SK-N-SH (cell line): ENCODE measurements at regions not wholly inside any gene's neighbourhood (a gene's known extent, or its start where the extent isn't known, plus 50 kb on each side); places are given as distances from the start of the nearest gene placed in this dataset.

Experiments used
- CTCF ChIA-PET: fragments of 300-600, 350-600 bp; formaldehyde crosslinking; extraction: SDS; loops from one replicate; lab custom pipeline; 2021; lab: Yijun Ruan, JAX
- POLR2A ChIA-PET: fragments of 350-600 bp; sonication (Branson Sonifier 250); formaldehyde crosslinking; extraction: SDS; loops from one replicate; lab custom pipeline; 2020; ENCODE audit warnings: antibody characterized with exemption, inconsistent platforms; lab: Yijun Ruan, JAX
- DNase-seq: peaks from one replicate; pipeline ENCODE4 v3.0.0; 2012
- H2AFZ ChIP-seq: fragments of 200-600 bp; sonication (generic); 2 replicates; pipeline ENCODE4 v1.8.1; 2016; ENCODE audit warnings: antibody characterized with exemption, mild to moderate bottlenecking, low read depth
- H3F3A ChIP-seq: fragments of 200-600 bp; sonication (generic); replicated peaks from 2 replicates; pipeline ENCODE3; 2016; ENCODE audit warnings: antibody characterized with exemption, mild to moderate bottlenecking; ENCODE audit not compliant: insufficient read depth
- H3K27ac ChIP-seq, 2 experiments: fragments of 200-500 bp in 1 of 2; fragments of 200-600 bp in 1 of 2; sonication (Bioruptor generic) in 1 of 2; sonication (generic), shearing (Covaris generic) in 1 of 2; 2 replicates each; pipeline versions ENCODE4 v1.5.1 to v1.6.1; 2014 to 2016; ENCODE audit warnings: low read depth in 2 of 2, inconsistent platforms in 1 of 2, low read length in 1 of 2, mild to moderate bottlenecking in 1 of 2, mixed read lengths in 1 of 2
- H3K27me3 ChIP-seq: fragments of 200-600 bp; sonication (generic), shearing (Covaris generic); 2 replicates; pipeline ENCODE4 v1.6.1; 2016; ENCODE audit warnings: mixed run types; ENCODE audit not compliant: insufficient read depth
- H3K36me3 ChIP-seq, 2 experiments: fragments of 200-500 bp in 1 of 2; fragments of 200-600 bp in 1 of 2; sonication (Bioruptor generic) in 1 of 2; sonication (generic) in 1 of 2; replicated peaks in 1 of 2; 2 replicates each; pipeline versions ENCODE3 to v1.5.1; 2014 to 2016; ENCODE audit warnings: low read length in 1 of 2, mild to moderate bottlenecking in 1 of 2; ENCODE audit not compliant: insufficient read depth in 2 of 2, control insufficient read depth in 1 of 2
- H3K4me1 ChIP-seq, 2 experiments: fragments of 200-500 bp in 1 of 2; fragments of 200-600 bp in 1 of 2; sonication (Bioruptor generic) in 1 of 2; sonication (generic), shearing (Covaris generic) in 1 of 2; 2 replicates each; pipeline versions ENCODE4 v1.5.1 to v1.6.1; 2014 to 2016; ENCODE audit warnings: low read depth in 1 of 2, low read length in 1 of 2, mixed run types in 1 of 2; ENCODE audit not compliant: insufficient read depth in 2 of 2, control insufficient read depth in 1 of 2
- H3K4me2 ChIP-seq: fragments of 200-600 bp; sonication (generic), shearing (Covaris generic); 2 replicates; pipeline ENCODE4 v1.6.1; 2017; ENCODE audit warnings: mixed run types
- H3K4me3 ChIP-seq, 2 experiments: fragments of 200-500 bp in 1 of 2; fragments of 200-600 bp in 1 of 2; sonication (Bioruptor generic) in 1 of 2; sonication (generic), shearing (Covaris generic) in 1 of 2; 2 replicates each; pipeline versions ENCODE4 v1.5.1 to v1.8.1; 2014 to 2016; ENCODE audit warnings: low read depth in 2 of 2, inconsistent platforms in 1 of 2, low read length in 1 of 2, mild to moderate bottlenecking in 1 of 2, mixed read lengths in 1 of 2, moderate library complexity in 1 of 2
- H3K79me2 ChIP-seq: fragments of 200-600 bp; sonication (generic); 2 replicates; pipeline ENCODE4 v1.8.1; 2017; ENCODE audit warnings: mild to moderate bottlenecking; ENCODE audit not compliant: insufficient read depth
- H3K9ac ChIP-seq: fragments of 200-600 bp; sonication (generic); 2 replicates; pipeline ENCODE4 v1.6.1; 2017; ENCODE audit warnings: mixed run types
- H3K9me2 ChIP-seq: fragments of 200-600 bp; sonication (generic); 2 replicates; pipeline ENCODE4 v1.6.1; 2017; ENCODE audit warnings: mixed run types
- H3K9me3 ChIP-seq: fragments of 200-600 bp; sonication (generic); 2 replicates; pipeline ENCODE4 v1.6.1; 2017; ENCODE audit warnings: mixed run types, mild to moderate bottlenecking, moderate library complexity
- H4K20me1 ChIP-seq: fragments of 200-600 bp; sonication (generic); 2 replicates; pipeline ENCODE4 v1.6.1; 2017; ENCODE audit warnings: mild to moderate bottlenecking, mixed run types; ENCODE audit not compliant: insufficient read depth
- ELF1 ChIP-seq: IDR thresholded peaks from 2 replicates; pipeline ENCODE4 v1.4.0; 2012
- EZH2phosphoT487 ChIP-seq: fragments of 200-600 bp; sonication (generic); IDR thresholded peaks from 2 replicates; pipeline ENCODE4 v1.6.1; 2017; ENCODE audit warnings: low read depth, mixed run types, mild to moderate bottlenecking, antibody characterized with exemption, moderate library complexity, borderline replicate concordance
- FOXJ3 ChIP-seq: sonication (generic); formaldehyde crosslinking; IDR thresholded peaks from 2 replicates; pipeline ENCODE4 v1.5.1; 2020; ENCODE audit warnings: mild to moderate bottlenecking, missing genetic modification reagents
- GABPA ChIP-seq: IDR thresholded peaks from 2 replicates; pipeline ENCODE4 v1.4.0; 2012; ENCODE audit warnings: low read depth, mild to moderate bottlenecking
- IRF3 ChIP-seq: fragments of 150-350 bp; IDR thresholded peaks from 2 replicates; pipeline ENCODE4 v1.6.1; 2016; ENCODE audit warnings: mild to moderate bottlenecking, low read depth, low read length
- JUND ChIP-seq: IDR thresholded peaks from 2 replicates; pipeline ENCODE4 v1.4.0; 2012
- MEF2A ChIP-seq: IDR thresholded peaks from 2 replicates; pipeline ENCODE4 v1.4.0; 2012; ENCODE audit warnings: low read depth, borderline replicate concordance
- MXI1 ChIP-seq: IDR thresholded peaks from 2 replicates; pipeline ENCODE4 v1.6.1; 2012; ENCODE audit warnings: mild to moderate bottlenecking, low read depth, low read length, improper control_type of control experiment
- RAD21 ChIP-seq: IDR thresholded peaks from 2 replicates; pipeline ENCODE4 v1.6.1; 2012; ENCODE audit warnings: mild to moderate bottlenecking, low read length
- RCOR1 ChIP-seq: fragments of 150-350 bp; IDR thresholded peaks from 2 replicates; pipeline ENCODE4 v1.6.1; 2017; ENCODE audit warnings: antibody characterized with exemption, low read length
- RXRA ChIP-seq: IDR thresholded peaks from 2 replicates; pipeline ENCODE4 v1.4.0; 2012; ENCODE audit warnings: low read depth, mild to moderate bottlenecking, borderline replicate concordance
- SIN3A ChIP-seq: IDR thresholded peaks from 2 replicates; pipeline ENCODE4 v1.6.1; 2012; ENCODE audit warnings: low read depth, mild to moderate bottlenecking, low read length, moderate library complexity, borderline replicate concordance
- SMC3 ChIP-seq: IDR thresholded peaks from 2 replicates; pipeline ENCODE4 v1.6.1; 2012; ENCODE audit warnings: low read depth, low read length, improper control_type of control experiment
- TCF12 ChIP-seq: IDR thresholded peaks from 2 replicates; pipeline ENCODE4 v1.4.0; 2012
- TEAD4 ChIP-seq: IDR thresholded peaks from 2 replicates; pipeline ENCODE4 v1.4.0; 2012; ENCODE audit warnings: mild to moderate bottlenecking, borderline replicate concordance; ENCODE audit not compliant: insufficient read depth
- WGBS: methylation state at CpG from one replicate; pipeline ENCODE4 v1.1.6; 2017; ENCODE audit warnings: low lambda C conversion rate; 5-methylcytosine and 5-hydroxymethylcytosine counted together
- TF ChIP-seq, protein P1 (sequence below): IDR thresholded peaks from 2 replicates; pipeline ENCODE4 v1.6.1; 2012; ENCODE audit warnings: mild to moderate bottlenecking, low read depth, low read length, moderate library complexity
- TF ChIP-seq, protein P2 (sequence below): fragments of 200-600 bp; sonication (generic); IDR thresholded peaks from 2 replicates; pipeline ENCODE4 v1.6.1; 2017; ENCODE audit warnings: antibody characterized with exemption, mild to moderate bottlenecking, moderate library complexity
- TF ChIP-seq, protein P3 (sequence below): IDR thresholded peaks from 2 replicates; pipeline ENCODE4; 2012

DNA sequence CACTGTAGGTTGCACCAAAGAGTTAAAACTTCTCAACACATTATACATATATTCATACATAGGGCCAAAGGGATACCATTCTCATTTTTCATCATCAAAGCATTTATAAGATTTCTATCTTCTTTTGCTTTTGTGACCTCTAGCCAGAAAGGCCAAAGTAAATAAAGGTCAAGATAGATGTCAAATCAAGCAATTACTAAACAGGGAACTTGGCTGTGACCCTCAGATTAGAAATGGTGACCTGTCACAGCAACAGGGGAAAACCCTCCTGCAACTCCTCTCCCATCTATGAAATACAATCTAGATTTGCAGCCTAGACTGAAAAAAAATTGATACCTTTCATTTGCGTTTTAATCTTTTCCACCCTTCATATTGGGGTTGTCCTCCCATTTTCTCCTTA lies 225.6 kb upstream of the FAM241A start:
- Histone ChIP-seq H4K20me1 (no peaks in the 10 kb centered on the region), H3K9me2 (no peaks in the 10 kb centered on the region), H3K36me3 (no peaks in the 10 kb centered on the region), H3K4me1 (no peaks in the 10 kb centered on the region), H3F3A (peaks cover 8% of the 10 kb centered on the region), H2AFZ (no peak overlapping the region), H3K79me2 (no peaks in the 10 kb centered on the region), H3K9me3 (no peaks in the 10 kb centered on the region), H3K27ac (no peak overlapping the region), H3K27me3 (no peaks in the 10 kb centered on the region), H3K4me2 (no peak overlapping the region), H3K9ac (no peak overlapping the region), H3K4me3 (no peak overlapping the region)
- ChIA-PET POLR2A (no interaction called here), CTCF (no interaction called here)
- no peak for DNase-seq
- TF ChIP-seq EZH2phosphoT487 (no peak), IRF3 (no peak), GABPA (no peak), SMC3 (no peak)
- 9% methylated on average over 1 of the region's 1 CpG for WGBS

DNA sequence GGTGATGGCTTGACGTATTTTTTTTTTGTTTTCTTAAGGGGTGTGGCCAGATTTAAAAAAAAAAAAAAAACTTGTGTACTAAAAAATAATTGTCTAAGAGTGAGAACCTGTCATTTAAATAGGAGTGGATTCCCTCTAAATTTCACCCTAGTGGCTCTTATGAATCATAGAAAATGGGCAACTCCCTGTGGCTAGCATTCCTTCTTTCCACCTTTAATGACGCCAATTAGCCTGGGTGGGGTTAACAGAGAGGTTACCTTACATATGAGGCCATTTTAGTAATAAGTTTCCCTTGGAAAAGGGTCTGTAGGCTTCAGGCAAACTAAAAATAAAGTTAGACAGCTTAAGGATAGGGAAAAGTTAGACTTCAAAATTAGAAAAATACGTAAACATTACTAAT lies 223.5 kb upstream of the FAM241A start:
- Histone ChIP-seq H3K79me2 (no peaks in the 10 kb centered on the region), H3K4me2 (no peak overlapping the region), H3K36me3 (no peaks in the 10 kb centered on the region), H3K27me3 (no peaks in the 10 kb centered on the region), H3K9ac (no peak overlapping the region), H3K27ac (no peak overlapping the region), H3K9me3 (no peaks in the 10 kb centered on the region), H3F3A (peaks cover 9% of the 10 kb centered on the region), H4K20me1 (no peaks in the 10 kb centered on the region), H3K4me1 (no peaks in the 10 kb centered on the region), H2AFZ (no peak overlapping the region), H3K4me3 (no peak overlapping the region), H3K9me2 (no peaks in the 10 kb centered on the region)
- CTCF ChIA-PET, result no interaction called here
- 8% methylated on average over 3 of the region's 3 CpGs for WGBS
- TF ChIP-seq EZH2phosphoT487 (no peak), IRF3 (no peak), RAD21 (no peak), RCOR1 (no peak), MXI1 (no peak), SMC3 (no peak), FOXJ3 (CRISPR knock-in tag) (no peak), SIN3A (no peak), RXRA (no peak), JUND (no peak), MEF2A (no peak), TEAD4 (no peak), TCF12 (no peak), ELF1 (no peak)
- TF ChIP-seq, protein P1, sequence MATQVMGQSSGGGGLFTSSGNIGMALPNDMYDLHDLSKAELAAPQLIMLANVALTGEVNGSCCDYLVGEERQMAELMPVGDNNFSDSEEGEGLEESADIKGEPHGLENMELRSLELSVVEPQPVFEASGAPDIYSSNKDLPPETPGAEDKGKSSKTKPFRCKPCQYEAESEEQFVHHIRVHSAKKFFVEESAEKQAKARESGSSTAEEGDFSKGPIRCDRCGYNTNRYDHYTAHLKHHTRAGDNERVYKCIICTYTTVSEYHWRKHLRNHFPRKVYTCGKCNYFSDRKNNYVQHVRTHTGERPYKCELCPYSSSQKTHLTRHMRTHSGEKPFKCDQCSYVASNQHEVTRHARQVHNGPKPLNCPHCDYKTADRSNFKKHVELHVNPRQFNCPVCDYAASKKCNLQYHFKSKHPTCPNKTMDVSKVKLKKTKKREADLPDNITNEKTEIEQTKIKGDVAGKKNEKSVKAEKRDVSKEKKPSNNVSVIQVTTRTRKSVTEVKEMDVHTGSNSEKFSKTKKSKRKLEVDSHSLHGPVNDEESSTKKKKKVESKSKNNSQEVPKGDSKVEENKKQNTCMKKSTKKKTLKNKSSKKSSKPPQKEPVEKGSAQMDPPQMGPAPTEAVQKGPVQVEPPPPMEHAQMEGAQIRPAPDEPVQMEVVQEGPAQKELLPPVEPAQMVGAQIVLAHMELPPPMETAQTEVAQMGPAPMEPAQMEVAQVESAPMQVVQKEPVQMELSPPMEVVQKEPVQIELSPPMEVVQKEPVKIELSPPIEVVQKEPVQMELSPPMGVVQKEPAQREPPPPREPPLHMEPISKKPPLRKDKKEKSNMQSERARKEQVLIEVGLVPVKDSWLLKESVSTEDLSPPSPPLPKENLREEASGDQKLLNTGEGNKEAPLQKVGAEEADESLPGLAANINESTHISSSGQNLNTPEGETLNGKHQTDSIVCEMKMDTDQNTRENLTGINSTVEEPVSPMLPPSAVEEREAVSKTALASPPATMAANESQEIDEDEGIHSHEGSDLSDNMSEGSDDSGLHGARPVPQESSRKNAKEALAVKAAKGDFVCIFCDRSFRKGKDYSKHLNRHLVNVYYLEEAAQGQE, result no peak
- TF ChIP-seq, protein P2, sequence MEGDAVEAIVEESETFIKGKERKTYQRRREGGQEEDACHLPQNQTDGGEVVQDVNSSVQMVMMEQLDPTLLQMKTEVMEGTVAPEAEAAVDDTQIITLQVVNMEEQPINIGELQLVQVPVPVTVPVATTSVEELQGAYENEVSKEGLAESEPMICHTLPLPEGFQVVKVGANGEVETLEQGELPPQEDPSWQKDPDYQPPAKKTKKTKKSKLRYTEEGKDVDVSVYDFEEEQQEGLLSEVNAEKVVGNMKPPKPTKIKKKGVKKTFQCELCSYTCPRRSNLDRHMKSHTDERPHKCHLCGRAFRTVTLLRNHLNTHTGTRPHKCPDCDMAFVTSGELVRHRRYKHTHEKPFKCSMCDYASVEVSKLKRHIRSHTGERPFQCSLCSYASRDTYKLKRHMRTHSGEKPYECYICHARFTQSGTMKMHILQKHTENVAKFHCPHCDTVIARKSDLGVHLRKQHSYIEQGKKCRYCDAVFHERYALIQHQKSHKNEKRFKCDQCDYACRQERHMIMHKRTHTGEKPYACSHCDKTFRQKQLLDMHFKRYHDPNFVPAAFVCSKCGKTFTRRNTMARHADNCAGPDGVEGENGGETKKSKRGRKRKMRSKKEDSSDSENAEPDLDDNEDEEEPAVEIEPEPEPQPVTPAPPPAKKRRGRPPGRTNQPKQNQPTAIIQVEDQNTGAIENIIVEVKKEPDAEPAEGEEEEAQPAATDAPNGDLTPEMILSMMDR, result no peak
- TF ChIP-seq, protein P3, sequence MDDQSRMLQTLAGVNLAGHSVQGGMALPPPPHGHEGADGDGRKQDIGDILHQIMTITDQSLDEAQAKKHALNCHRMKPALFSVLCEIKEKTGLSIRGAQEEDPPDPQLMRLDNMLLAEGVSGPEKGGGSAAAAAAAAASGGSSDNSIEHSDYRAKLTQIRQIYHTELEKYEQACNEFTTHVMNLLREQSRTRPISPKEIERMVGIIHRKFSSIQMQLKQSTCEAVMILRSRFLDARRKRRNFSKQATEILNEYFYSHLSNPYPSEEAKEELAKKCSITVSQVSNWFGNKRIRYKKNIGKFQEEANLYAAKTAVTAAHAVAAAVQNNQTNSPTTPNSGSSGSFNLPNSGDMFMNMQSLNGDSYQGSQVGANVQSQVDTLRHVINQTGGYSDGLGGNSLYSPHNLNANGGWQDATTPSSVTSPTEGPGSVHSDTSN, result no peak
- DNase-seq, result no peak
- POLR2A ChIA-PET, result no interaction called here
